ENCODE measurements at regions not wholly inside any gene's neighbourhood (a gene's known extent, or its start where the extent isn't known, plus 50 kb on each side); places are given as distances from the start of the nearest gene placed in this dataset.

- TF ChIP-seq POLR2A (IDR thresholded peaks at IDR 0.05; ENCODE audit: extremely low read depth, insufficient read length) (no peak), MYC (IDR thresholded peaks at IDR 0.05; ENCODE audit: low read depth, low read length) (no peak)
- TF ChIP-seq, protein P1, sequence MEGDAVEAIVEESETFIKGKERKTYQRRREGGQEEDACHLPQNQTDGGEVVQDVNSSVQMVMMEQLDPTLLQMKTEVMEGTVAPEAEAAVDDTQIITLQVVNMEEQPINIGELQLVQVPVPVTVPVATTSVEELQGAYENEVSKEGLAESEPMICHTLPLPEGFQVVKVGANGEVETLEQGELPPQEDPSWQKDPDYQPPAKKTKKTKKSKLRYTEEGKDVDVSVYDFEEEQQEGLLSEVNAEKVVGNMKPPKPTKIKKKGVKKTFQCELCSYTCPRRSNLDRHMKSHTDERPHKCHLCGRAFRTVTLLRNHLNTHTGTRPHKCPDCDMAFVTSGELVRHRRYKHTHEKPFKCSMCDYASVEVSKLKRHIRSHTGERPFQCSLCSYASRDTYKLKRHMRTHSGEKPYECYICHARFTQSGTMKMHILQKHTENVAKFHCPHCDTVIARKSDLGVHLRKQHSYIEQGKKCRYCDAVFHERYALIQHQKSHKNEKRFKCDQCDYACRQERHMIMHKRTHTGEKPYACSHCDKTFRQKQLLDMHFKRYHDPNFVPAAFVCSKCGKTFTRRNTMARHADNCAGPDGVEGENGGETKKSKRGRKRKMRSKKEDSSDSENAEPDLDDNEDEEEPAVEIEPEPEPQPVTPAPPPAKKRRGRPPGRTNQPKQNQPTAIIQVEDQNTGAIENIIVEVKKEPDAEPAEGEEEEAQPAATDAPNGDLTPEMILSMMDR (IDR thresholded peaks at IDR 0.05; ENCODE audit: low read depth, low read length) = no peak
Measured at GRCh38 chr2:47226923-47227220, 50.6 kb upstream of the CALM2 start.

Measured in NB4 (cell line).